ENCODE measurements at regions not wholly inside any gene's neighbourhood (a gene's known extent, or its start where the extent isn't known, plus 50 kb on each side); places are given as distances from the start of the nearest gene placed in this dataset.

DNA sequence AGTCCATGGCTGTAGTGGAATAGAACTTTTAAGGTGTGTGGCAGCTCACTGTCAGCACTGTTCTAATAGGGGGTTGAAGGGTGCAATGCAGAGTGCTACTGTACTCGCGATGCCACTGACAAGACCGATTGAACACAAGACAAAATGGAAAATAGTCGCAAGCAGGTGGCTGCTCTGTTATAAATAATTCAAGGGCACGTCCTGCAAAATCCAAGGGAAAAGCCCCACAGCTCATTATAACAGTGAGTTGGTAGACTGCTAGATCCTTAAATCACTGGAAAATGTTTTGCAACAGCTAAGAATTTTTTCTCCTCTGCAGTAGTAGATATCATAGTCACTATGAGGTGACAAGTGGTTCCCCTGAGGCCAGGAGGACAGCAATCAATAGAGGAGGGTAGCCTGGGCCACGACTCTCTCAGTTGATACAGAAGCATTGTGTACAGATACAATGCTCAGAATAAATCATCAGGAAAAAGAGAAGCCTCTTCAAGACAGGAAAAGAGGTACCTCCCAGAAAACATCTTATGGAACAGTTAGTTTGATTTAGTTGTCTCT, 926.3 kb downstream of the TLE4 start:
- ATAC-seq (no peak), DNase-seq (no peak)
- intact Hi-C loops (cut with DNase I), result no loop called here
- no peaks in the 10 kb centered on the region for H3K36me3 ChIP-seq (ENCODE audit: insufficient read depth in 1 of 2, low read depth in 1 of 2)
- 52 to 67% (median 62%) methylated on average over 6 of the region's 6 CpGs for WGBS, 3 donors
- H3K9me3 ChIP-seq, result no peaks in the 10 kb centered on the region
- TF ChIP-seq CTCF (IDR thresholded peaks at IDR 0.05), result no peak
- H3K4me1 ChIP-seq, result peaks cover under 1% of the 10 kb centered on the region
- no peak overlapping the region for H3K4me3 ChIP-seq
- H3K27ac ChIP-seq, result no peak overlapping the region
- no peaks in the 10 kb centered on the region for H3K27me3 ChIP-seq (ENCODE audit: insufficient read depth in 3 of 3, low read length in 2 of 3)

GRCh38 chr9:80496901-80497556, 925.3 kb downstream of the TLE4 start:
- no peak overlapping the region for H3K27ac ChIP-seq

DNA sequence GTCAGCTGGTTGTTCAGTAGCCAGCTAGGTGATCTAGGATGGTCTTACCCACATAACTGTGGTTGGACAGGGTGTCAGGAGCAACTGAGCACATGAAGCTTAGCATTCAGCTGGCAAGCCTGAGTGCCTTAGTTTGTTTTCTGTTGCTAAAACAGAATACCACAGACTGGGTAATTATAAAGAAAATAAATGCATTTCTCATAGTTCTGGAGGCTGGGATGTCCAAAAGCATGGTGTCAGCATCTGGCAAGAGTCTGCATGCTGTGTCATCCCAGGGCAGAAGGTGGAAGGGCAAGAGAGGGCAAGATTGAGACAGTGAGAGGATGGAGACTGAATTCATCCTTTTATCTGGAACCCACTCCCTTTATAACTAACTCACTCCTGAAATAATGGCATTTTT, 921.5 kb downstream of the TLE4 start:
- H3K9me3 ChIP-seq, result no peaks in the 10 kb centered on the region
- intact Hi-C loops (cut with DNase I), result no loop called here
- no peaks in the 10 kb centered on the region for H3K27me3 ChIP-seq (ENCODE audit: insufficient read depth in 3 of 3, low read length in 2 of 3)
- DNase-seq (no peak), ATAC-seq (no peak)
- no peak overlapping the region for H3K4me3 ChIP-seq
- H3K27ac ChIP-seq, result no peak overlapping the region
- H3K36me3 ChIP-seq (ENCODE audit: insufficient read depth in 1 of 2, low read depth in 1 of 2), result no peaks in the 10 kb centered on the region
- no peaks in the 10 kb centered on the region for H3K4me1 ChIP-seq
- no peak for TF ChIP-seq CTCF (IDR thresholded peaks at IDR 0.05)

More at GRCh38 chr9:80496901-80497556, 925.3 kb downstream of the TLE4 start:
- ATAC-seq (no peak), DNase-seq (no peak)
- TF ChIP-seq CTCF (IDR thresholded peaks at IDR 0.05), result no peak
- H3K36me3 ChIP-seq (ENCODE audit: insufficient read depth in 1 of 2, low read depth in 1 of 2), result no peaks in the 10 kb centered on the region
- no peaks in the 10 kb centered on the region for H3K27me3 ChIP-seq (ENCODE audit: insufficient read depth in 3 of 3, low read length in 2 of 3)
- no peak overlapping the region for H3K4me3 ChIP-seq
- no peaks in the 10 kb centered on the region for H3K9me3 ChIP-seq
- no peaks in the 10 kb centered on the region for H3K4me1 ChIP-seq
- WGBS, 3 donors, result 70 to 77% (median 76%) methylated on average over 12 of the region's 12 CpGs
- intact Hi-C loops (cut with DNase I), result no loop called here

DNA sequence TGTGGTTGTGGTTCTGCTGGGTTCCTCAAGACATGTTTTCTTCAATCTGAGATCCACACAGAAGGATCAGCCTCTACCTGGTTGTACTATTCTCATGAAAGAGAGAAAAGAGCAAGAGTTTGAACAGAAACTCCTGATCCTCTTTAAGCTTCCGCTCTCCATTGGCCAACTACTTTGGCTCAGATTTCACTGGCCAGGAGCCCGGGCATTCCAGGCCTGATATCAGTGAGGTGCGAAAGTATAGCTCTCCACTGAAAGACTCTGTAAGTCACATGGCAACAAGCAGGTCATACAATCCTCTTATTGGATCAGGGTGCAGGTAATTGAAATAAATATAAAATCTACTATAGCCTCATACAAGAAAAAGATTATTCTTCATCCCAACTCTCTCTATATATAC, 920.5 kb downstream of the TLE4 start:
- intact Hi-C loops (cut with DNase I), result no loop called here
- no peaks in the 10 kb centered on the region for H3K36me3 ChIP-seq (ENCODE audit: insufficient read depth in 1 of 2, low read depth in 1 of 2)
- no peak overlapping the region for H3K27ac ChIP-seq
- TF ChIP-seq CTCF (IDR thresholded peaks at IDR 0.05), result no peak
- no peaks in the 10 kb centered on the region for H3K4me1 ChIP-seq
- 17 to 50% (median 23%) methylated on average over 3 of the region's 3 CpGs for WGBS, 3 donors
- H3K9me3 ChIP-seq, result no peaks in the 10 kb centered on the region
- no peak overlapping the region for H3K4me3 ChIP-seq
- H3K27me3 ChIP-seq (ENCODE audit: insufficient read depth in 3 of 3, low read length in 2 of 3), result no peaks in the 10 kb centered on the region
- ATAC-seq (peak in 2 of 4 donors; percentile 23 to 53), DNase-seq (no peak)
